GM19463 (cell line): ENCODE measurements at regions not wholly inside any gene's neighbourhood (a gene's known extent, or its start where the extent isn't known, plus 50 kb on each side); places are given as distances from the start of the nearest gene placed in this dataset.

Source experiments
- ATAC-seq: cut with Tn5 transposase; IDR thresholded peaks from one replicate; pipeline ENCODE4 v1.9.1; 2021; ENCODE audit warnings: mild to moderate bottlenecking, moderate library complexity; ENCODE audit not compliant: unreplicated experiment

DNA sequence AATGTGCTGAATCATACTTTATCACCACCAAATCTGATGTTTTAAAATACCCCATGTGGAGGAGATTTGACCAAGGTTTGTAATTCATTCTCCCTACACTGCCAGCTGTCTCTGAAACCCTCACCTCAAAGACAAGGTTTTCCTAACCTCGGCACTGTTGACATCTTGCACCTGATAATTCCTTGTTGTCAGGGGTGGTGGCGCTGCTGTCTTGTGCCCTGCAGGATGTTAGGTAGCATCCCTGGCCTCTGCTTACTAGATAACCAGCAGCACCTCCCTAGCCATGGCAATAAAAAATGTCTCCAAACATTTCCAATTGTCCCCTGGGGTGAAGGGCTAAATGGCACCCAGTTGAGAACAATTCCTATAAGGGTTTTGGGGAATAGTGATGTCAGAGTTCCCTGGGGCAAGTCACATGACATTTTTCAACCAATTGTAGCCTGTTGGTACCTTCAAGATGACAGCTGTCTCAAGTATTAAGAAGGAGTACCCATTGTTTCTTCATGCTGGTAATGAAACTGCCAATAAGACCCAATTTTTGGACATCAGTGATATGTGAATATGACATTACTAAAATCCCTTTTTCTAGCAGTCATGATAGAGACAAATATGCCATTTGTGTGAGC, 160.6 kb upstream of the PLCXD3 start:
- no peak for ATAC-seq

DNA sequence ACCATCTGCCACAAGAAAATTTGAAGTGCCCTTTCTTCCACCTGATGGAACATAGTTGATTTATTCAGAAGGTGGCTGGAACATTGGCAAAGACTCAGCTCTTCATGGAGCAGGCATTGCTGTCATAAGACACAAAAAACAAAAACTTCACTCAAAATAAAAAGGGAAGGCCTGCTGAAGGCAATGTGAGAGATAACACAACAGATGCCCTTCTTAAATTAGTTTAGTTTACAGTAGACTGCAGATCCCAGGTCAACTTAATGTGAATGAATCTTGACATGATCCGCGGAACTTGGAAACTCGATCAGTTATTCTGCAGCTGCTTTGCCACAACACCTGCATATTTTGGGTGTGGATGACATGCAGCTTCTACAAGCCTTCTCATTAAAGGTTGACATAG, 159.8 kb upstream of the PLCXD3 start:
- ATAC-seq: no peak

DNA sequence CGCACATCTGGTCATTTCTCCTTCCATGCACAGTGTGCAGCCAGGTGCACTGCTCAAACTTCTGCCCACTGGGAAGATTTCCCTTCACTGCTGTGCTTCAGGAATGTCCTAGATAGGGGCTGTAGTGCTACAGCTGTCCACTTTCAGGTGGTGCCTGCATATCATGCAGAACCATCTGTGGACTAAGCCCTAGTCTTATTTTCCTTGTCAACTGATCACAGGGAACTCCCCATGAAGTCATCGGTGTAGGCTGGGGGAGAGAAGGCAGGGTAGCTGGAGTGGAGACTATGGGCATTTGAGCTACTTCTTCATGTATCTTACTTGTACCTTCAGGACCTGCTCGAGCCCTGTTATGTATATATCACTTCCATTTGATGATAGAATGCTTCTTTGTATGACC, 150.9 kb upstream of the PLCXD3 start:
- no peak for ATAC-seq

DNA sequence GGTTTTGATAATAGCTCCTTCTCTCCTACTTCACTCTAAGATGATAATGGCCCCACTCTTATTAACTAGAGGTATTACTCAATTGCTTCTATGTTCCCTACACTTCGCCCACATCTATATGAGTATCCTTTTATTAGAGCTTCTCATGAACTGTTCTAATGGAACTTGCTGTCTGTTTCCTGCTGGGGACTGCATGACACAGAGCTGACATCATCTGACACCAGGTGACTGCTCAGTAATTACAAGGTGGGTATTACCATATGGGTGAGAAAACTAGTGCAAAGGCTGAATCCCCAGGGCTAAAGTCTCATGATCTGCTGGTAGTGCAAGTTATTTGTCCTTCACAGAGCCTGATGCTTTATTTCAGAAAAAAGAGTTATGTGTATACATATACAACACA, 146.2 kb upstream of the PLCXD3 start:
- no peak for ATAC-seq

DNA sequence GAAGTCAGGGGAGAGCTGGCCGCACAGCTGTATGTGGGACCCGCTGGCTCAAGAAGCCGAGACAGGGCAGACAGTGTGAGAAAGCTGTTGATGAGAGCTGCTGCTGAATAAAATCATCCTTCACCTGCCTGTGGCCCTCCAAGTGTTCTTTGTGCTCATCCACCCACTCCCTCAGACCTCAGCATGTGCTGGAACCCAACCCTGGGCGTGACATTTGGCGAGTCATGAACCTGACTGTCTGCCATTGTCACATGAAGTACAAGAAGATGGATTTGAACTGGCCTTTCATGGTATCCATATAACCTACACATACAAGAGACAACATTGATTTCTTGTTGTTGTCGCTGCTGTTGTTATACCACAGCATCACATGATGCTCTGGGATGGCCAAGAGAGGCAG, 139.7 kb upstream of the PLCXD3 start:
- no peak for ATAC-seq

DNA sequence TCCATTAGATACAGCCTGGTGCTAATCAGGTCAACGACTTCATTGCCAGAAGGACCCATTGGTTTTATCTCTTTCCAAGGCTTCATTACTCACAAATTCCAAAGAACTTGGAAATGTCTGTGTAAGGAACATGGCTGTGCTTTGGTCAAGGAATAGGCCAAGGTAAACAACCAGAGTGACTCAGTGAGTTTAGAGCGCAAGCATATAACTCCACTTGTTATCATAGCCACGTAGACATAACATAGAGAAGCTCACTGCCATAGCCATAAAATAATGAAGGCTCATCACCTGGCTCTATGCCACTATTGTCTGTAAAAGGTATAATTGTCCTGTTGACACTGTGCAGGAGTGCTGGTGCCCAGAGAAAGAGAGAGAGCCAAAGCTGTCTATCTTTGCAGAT, 139.3 kb upstream of the PLCXD3 start:
- ATAC-seq: no peak

DNA sequence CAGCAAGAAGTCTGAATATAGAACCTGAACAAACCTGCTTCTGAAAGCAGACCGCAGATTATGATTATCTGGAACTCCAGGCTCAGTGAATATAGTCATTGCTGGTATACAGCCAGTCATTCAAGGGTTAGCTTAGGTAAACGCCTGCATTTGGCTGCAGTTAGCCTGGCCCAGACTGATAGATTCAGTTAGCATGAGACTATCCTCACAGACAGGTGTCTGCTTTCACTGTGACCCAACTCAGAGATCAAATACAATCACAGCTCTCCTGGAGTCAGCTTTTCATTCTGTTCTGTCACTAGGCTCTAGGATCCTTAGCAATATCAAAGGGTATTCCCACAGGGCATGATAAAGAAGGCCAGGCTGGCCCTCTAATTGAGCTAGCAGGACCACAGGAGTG, 138.6 kb upstream of the PLCXD3 start:
- ATAC-seq: no peak

DNA sequence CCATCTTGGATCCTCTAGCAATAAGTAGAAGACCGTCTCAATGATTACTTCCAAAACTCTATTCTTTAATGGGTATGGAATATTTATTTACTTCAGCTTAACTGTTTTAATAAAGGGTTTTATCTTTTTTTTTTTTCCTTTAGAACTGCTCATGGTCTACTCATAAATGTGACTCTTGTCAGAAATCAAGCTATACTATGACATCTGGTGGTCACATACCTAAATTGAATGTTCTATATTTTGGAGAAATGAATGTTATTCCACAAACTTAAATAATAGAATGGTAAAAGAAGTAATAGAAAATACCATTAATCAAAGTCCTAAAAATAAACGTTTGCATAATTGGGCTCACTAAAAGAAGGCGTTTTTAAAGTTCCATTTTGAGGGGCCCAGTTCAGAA, 131.2 kb upstream of the PLCXD3 start:
- ATAC-seq: no peak

DNA sequence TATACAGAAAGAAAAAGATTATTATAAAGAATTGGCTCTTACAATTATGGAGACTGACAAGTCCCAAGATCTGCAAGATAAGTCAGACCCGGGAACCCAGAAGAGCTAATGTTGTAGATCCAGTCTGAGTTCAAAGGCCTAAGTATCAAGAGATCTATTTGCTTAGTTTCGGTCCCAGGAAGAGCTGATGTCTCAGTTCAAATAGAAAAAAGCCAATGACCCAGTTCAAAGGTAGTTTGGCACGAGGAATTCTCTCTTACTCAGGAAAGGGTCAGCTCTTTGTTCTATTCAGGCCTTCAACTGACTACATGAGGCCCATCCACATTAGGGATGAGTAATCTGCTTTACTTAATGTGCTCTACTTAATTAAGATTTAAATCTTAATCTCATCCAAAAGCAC, 128.3 kb upstream of the PLCXD3 start:
- ATAC-seq: no peak

DNA sequence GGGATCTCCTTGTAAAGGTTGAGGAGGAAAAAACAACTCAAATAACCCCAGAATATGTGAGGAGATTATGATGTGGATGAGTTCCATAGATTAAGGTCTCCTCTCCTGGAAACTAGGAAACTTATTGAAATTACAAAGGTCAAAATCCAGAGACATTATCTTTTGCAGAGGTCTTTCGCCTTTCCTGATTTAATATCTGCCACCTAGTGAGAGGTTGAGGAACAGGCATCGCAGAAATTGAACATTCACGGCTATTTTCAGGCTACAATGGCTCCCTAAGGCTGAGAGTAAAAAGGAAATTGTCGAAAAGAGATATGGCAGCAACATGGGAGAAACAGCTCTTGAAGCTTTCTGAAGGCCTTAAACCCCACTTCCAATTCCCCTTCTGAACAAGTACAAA, 127.5 kb upstream of the PLCXD3 start:
- no peak for ATAC-seq

DNA sequence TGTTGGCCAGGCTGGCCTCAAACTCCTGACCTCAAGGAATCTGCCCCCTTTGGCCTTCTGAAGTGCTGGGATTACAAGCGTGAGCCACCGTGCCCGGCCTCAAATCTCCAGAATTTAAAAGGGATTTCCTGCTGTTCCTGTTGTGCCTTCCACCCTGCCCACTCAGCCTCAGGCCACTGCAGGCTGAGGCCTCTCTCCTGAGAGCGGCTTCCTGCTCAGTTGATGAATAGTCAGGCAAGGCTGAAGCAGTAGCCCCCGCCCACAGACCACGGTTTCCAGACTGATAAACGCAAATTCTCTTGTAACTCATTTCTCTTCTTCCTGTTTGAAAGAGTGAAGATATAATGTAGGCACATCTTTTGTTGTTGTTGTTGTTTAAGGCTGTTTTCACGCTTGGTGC, 127.0 kb upstream of the PLCXD3 start:
- no peak for ATAC-seq

DNA sequence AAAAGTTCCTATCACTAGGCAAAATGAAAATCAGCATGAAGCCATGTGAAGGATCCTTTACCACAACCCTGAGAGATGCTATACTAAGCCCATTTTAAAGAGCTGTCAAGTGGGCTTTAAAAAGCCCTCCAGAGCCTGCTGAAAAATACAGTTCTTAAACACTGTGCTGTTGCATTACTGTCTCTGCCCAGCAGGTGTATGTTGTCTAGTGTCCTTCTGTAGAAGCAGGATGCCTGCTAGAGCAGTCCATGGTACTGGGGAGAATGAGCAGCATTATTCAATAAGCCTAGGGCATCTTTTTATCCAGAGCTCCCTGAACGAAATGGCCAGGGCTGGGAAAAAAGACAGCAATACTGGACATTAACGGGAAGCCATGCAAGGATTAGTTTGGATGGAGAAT, 126.2 kb upstream of the PLCXD3 start:
- ATAC-seq: peak; percentile 73

DNA sequence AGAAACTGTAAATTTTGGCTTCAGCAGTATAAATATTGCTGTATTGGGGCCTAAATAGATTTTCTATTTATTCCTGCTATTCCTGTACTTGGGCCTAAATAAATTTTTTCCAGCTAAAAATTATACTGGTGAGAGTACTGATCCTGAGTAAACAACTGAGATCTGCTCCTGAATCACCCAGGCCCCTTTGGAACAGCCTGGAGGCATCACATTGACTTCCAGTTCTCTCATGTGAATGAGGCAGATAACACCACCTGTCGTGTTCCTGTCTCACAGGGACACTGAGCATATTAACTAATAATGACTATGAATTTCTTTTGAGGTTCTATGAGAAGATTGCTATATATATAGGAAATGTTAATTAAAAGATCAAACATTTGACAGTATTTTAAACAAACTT, 119.5 kb upstream of the PLCXD3 start:
- ATAC-seq: no peak

DNA sequence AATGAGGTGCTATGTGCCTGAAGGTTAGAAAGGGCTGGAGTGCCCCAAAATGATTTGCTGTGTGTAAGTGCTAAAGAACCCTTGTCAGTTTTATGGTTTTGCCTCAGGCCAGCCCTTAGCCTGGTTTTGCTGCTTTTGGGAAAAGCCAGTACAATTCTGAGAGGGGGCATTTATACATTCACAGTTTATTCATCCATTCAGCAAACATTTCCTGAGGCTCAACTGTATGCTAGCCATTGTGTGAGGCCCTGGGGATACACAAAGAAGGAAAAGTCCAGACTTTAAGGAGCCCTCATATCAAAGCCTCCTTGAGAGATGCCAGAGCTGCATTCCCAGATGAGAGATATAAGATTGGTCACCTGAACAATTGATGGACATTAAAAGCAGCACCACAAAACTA, 115.2 kb upstream of the PLCXD3 start:
- ATAC-seq: no peak

DNA sequence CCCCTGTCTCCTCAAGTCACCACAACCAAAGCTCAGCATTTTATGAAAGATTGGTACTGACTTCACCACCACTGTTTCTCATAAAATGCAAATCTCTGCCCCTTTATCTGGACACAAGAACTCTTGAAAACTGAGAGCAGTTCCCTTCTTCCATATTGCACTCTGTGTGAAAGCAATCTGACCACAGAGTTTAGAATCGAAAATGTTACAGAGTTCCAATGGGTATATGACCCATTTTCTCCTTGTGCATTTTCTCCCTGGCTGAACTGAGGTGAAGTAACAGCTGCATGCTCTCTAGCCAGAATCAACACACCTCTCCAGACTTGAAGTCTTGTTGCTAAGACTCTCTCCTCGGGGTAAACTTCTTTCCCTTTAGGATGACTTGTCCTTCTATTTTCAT, 111.0 kb upstream of the PLCXD3 start:
- no peak for ATAC-seq

DNA sequence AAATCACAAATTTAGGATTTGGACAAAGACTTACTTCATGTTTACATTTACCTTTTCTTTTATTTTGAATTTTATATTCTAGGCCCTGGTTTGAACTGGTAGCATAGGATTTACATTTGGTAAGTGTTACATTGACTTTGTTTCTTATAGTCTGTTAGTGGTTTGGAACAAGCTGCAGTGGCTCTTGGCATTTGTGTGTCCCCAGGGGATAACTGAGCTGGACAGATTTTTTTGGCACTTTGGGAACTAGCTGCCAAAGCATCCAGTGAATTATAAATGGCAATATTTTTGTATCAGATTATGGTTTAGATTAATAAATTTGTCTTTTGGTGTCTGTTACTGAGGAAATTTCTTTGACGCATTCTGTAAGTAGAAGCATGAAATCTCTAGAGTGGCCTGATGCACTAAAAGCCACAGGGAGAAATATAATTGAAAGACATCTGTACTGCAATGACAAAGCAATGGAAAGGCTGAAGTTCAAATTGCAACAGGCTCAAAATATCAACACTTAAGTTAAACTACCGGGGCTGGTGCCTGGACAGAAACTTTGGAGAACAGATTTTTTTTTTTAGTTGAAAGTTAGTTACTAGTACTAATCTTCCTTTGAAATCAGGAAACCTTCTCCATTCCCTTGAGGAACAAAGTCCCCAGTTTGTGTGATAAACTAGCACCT, 107.6 kb upstream of the PLCXD3 start:
- ATAC-seq: no peak

DNA sequence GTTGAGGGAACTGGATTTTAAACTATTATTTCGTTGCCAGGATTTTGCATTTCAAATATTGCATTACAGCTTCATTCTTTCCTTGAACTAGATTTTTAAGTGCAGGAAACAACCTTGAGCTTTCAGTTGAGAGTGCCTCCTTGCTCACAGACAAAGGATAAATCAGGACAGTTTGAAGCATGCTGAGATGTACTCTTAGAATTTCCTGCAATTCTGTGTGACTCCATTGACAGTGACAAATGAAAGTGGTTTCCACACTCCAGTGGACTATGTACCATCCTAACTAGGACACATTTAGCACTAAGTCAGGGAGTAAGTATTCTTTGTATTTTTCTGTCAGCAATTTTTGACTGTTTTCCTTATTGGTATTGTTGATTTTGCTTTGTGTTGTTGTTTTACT, 100.0 kb upstream of the PLCXD3 start:
- no peak for ATAC-seq

DNA sequence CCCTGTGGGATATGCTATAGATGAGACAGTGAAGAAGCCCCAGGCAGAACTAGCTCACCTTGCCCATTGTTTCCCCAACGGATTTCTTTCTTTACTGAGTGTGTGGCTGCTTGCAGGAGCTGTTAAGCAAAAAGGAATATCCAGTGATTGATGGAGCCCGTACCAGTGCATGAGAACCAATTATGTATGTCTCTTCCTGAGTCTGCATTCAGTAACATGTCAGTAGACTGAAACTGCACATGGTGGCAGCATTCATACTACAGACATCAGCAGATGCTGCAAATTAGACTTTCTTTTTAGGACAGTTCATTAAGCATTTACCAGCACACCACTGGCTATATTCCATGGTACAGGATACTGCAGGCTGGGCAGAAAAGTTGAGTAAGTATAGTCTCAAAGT, 90.3 kb upstream of the PLCXD3 start:
- ATAC-seq: no peak

DNA sequence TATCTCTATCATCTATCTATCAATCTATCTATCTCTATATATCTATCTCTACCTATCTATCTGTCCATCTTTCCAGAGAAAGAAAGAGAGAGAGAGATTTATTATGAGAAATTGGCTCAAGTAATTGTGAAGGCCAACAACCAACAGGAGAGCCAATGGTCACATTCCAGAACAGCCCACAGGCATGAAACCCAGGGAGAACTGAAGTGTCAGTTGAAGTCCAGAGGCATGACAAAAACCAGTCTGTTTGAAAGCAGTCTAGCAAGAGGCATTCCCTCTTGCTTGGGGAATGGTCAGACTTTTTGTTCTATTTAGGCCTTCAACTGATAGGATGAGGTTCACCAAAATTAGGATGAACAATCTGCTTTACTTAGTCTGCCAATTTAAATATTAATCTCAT, 87.6 kb upstream of the PLCXD3 start:
- no peak for ATAC-seq

DNA sequence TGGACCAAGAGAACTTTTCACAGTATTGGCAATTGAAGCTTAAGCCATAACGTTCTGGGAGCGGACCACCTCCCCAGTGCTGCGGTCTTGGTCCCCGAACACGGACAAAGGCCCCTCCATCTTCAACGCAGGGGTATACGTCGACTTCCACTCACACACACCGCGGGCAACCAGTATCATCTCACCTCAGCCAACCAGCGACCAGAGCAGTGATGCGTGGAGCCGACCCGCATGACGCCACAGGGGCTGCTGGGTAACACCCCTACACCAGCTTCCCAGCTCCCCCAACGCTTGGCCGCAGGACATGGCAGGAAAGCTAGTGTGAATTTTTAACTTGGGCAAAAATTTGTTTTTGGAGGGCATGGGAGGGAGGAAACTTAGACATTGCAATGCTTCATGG, 77.3 kb upstream of the PLCXD3 start:
- ATAC-seq: no peak

DNA sequence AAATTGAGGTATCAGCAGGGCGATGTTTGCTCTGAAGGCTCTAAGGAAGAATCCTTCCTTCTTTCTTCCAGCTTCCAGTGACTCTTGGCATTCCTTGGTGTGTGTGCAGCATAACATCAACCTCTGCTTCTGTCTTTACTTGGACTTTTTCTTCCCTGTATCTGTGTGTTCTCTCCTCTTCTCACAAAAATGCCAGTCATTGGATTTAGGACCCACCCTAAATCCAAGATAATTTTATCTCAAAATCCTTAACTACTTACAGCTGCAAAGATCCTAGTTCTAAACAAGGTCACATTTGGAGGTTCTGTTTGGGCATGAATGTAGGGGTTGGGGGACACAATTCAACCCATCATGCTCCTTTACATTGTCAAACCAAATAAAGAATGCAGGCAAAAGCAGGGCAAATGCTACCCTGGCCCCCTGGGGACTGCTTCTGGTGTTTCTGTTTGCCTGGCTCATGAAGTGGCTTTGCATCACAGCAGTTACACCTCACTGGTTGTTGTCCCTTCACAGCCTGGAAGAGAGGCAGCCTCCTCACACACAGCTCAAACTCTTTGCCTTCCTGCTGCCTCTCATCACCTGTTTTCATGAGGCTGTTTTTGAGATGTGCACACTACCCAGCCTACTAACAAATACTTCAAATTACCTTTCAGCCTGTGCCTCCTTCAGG, 64.8 kb upstream of the PLCXD3 start:
- no peak for ATAC-seq

DNA sequence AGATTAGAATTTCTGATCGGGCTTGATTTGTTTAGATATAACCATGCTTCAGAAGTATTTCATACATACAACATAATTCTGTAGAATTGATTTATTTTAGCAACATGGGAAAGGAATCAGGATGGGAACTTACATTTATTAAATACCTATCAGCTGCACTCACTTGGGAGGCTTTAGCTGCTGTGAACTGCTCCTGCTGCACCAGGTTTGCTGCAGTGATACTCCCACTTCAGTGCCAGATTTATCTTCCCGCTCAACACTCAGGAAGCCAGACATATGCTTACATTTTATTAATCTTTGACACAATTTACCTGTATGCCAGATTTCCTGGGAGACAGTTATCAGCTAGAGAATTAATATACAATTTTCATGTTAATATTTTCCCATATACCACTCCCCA, 64.0 kb upstream of the PLCXD3 start:
- no peak for ATAC-seq
